ENCODE measurements at regions not wholly inside any gene's neighbourhood (a gene's known extent, or its start where the extent isn't known, plus 50 kb on each side); places are given as distances from the start of the nearest gene placed in this dataset.

GRCh38 chr6:132244744-132245143 lies 156.5 kb downstream of the MOXD1 start:
- TF ChIP-seq, protein P1, sequence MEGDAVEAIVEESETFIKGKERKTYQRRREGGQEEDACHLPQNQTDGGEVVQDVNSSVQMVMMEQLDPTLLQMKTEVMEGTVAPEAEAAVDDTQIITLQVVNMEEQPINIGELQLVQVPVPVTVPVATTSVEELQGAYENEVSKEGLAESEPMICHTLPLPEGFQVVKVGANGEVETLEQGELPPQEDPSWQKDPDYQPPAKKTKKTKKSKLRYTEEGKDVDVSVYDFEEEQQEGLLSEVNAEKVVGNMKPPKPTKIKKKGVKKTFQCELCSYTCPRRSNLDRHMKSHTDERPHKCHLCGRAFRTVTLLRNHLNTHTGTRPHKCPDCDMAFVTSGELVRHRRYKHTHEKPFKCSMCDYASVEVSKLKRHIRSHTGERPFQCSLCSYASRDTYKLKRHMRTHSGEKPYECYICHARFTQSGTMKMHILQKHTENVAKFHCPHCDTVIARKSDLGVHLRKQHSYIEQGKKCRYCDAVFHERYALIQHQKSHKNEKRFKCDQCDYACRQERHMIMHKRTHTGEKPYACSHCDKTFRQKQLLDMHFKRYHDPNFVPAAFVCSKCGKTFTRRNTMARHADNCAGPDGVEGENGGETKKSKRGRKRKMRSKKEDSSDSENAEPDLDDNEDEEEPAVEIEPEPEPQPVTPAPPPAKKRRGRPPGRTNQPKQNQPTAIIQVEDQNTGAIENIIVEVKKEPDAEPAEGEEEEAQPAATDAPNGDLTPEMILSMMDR (IDR thresholded peaks at IDR 0.05): no peak
- peaks cover 0 to 5% (median 0%) of the 10 kb centered on the region in 7 donors for H3K9me3 Mint-ChIP-seq
- H3K9ac ChIP-seq (ENCODE audit: insufficient read depth, low read length, poor library complexity, severe bottlenecking): no peak overlapping the region
- H3K27me3 Mint-ChIP-seq (ENCODE audit: low read depth in 3 of 3): peaks cover 0 to 2% (median 2%) of the 10 kb centered on the region in 3 donors
- H3K4me2 ChIP-seq (replicated peaks; ENCODE audit: extremely low read depth, low read length, poor library complexity, severe bottlenecking): no peak overlapping the region
- no peaks in the 10 kb centered on the region for H3K4me1 ChIP-seq (ENCODE audit: control insufficient read depth in 1 of 2, insufficient read depth in 2 of 2, low read length in 2 of 2)
- DNase-seq: no peak
- no peaks in the 10 kb centered on the region for H3K36me3 Mint-ChIP-seq
- H3K9me3 ChIP-seq (replicated peaks in 1 of 2; ENCODE audit: control insufficient read depth in 1 of 2, insufficient read depth in 1 of 2, low read length in 2 of 2): no peaks in the 10 kb centered on the region
- no CpG with 5 or more reads among the region's 3 CpGs for WGBS (ENCODE audit: insufficient coverage)
- no peak overlapping the region for H3K4me3 ChIP-seq (replicated peaks in 1 of 3; ENCODE audit: low read depth in 2 of 3, low read length in 3 of 3)
- H2AFZ ChIP-seq (ENCODE audit: insufficient read depth, low read depth, low read length, poor library complexity, severe bottlenecking): no peak overlapping the region
- H3K79me2 ChIP-seq (ENCODE audit: insufficient read depth, low read length): no peaks in the 10 kb centered on the region
- no peaks in the 10 kb centered on the region for H4K20me1 ChIP-seq (ENCODE audit: insufficient read depth, low read length)
- H3K27me3 ChIP-seq (ENCODE audit: control insufficient read depth in 2 of 2, insufficient read depth in 2 of 2, low read length in 2 of 2): no peaks in the 10 kb centered on the region
- intact Hi-C loops (cut with micrococcal nuclease): no loop called here
- no peak overlapping the region for H3K27ac Mint-ChIP-seq
- H3K4me1 Mint-ChIP-seq: no peaks in the 10 kb centered on the region
- no peak overlapping the region for H3K27ac ChIP-seq (ENCODE audit: low read depth in 1 of 2, low read length in 2 of 2)
- H3K36me3 ChIP-seq (replicated peaks in 1 of 2; ENCODE audit: control insufficient read depth in 1 of 2, insufficient read depth in 2 of 2, low read length in 2 of 2): no peaks in the 10 kb centered on the region
- H3K4me3 Mint-ChIP-seq: no peak overlapping the region

DNA sequence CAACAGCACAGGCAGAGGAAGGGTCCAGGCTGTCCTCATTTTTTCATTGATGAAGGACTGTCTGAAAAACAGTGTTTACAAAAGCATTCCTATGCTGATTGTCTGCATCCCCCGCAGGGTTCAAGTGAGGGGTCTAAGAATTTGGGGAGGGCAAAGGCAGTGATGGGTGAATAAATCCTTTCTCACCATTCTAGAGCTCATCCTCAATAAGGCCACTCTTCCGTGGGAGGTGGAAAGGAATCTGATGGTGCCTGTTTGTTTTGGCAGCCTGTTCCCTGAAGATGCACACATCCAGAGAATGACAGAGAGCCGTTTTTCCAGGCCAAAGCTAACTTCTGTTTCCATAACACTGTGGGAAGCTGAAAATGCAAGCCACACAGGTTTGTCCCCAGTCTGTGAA lies 164.5 kb downstream of the MOXD1 start:
- no CpG with 5 or more reads among the region's 3 CpGs for WGBS (ENCODE audit: insufficient coverage)
- no peak overlapping the region for H3K27ac ChIP-seq (ENCODE audit: low read depth in 1 of 2, low read length in 2 of 2)

More for the DNA sequence above, 164.5 kb downstream of the MOXD1 start:
- Histone ChIP-seq H3K4me3 (replicated peaks in 1 of 3; ENCODE audit: low read depth in 2 of 3, low read length in 3 of 3) (no peak overlapping the region), H3K9me3 (replicated peaks in 1 of 2; ENCODE audit: control insufficient read depth in 1 of 2, insufficient read depth in 1 of 2, low read length in 2 of 2) (no peaks in the 10 kb centered on the region), H3K27me3 (ENCODE audit: control insufficient read depth in 2 of 2, insufficient read depth in 2 of 2, low read length in 2 of 2) (no peaks in the 10 kb centered on the region), H3K9ac (ENCODE audit: insufficient read depth, low read length, poor library complexity, severe bottlenecking) (no peak overlapping the region), H4K20me1 (ENCODE audit: insufficient read depth, low read length) (no peaks in the 10 kb centered on the region), H3K36me3 (replicated peaks in 1 of 2; ENCODE audit: control insufficient read depth in 1 of 2, insufficient read depth in 2 of 2, low read length in 2 of 2) (no peaks in the 10 kb centered on the region), H3K4me2 (replicated peaks; ENCODE audit: extremely low read depth, low read length, poor library complexity, severe bottlenecking) (no peak overlapping the region), H2AFZ (ENCODE audit: insufficient read depth, low read depth, low read length, poor library complexity, severe bottlenecking) (no peak overlapping the region), H3K4me1 (ENCODE audit: control insufficient read depth in 1 of 2, insufficient read depth in 2 of 2, low read length in 2 of 2) (no peaks in the 10 kb centered on the region), H3K79me2 (ENCODE audit: insufficient read depth, low read length) (no peaks in the 10 kb centered on the region)
- TF ChIP-seq, protein P1 (IDR thresholded peaks at IDR 0.05): no peak
- Mint-ChIP-seq H3K4me3 (no peak overlapping the region), H3K27me3 (ENCODE audit: low read depth in 3 of 3) (peaks cover 0 to 9% (median 0%) of the 10 kb centered on the region in 3 donors), H3K9me3 (no peaks in the 10 kb centered on the region), H3K36me3 (no peaks in the 10 kb centered on the region), H3K4me1 (no peaks in the 10 kb centered on the region), H3K27ac (no peak overlapping the region)
- intact Hi-C loops (cut with micrococcal nuclease): no loop called here
- DNase-seq: no peak

Data from CD14-positive monocyte (primary cell).